Spleen (tissue), 11 donors: ENCODE measurements at regions not wholly inside any gene's neighbourhood (a gene's known extent, or its start where the extent isn't known, plus 50 kb on each side); places are given as distances from the start of the nearest gene placed in this dataset.

Experiments used
- DNase-seq: peaks from one replicate; pipeline ENCODE4 v3.0.0-alpha.2; 2020
- H3K27ac ChIP-seq, 8 donors: fragments of 200-600 bp; sonication (generic) in 7 of 8; 1 replicate in 4 of 8; 2 replicates in 4 of 8; pipeline versions ENCODE4 v1.5.0 to v1.8.0; 2016 to 2021; ENCODE audit warnings: inconsistent platforms in 4 of 8, mild to moderate bottlenecking in 4 of 8, moderate library complexity in 1 of 8
- H3K27me3 ChIP-seq, 7 donors: fragments of 200-600 bp; sonication (generic) in 6 of 7; replicated peaks in 1 of 7; 1 replicate in 4 of 7; 2 replicates in 3 of 7; pipeline versions ENCODE4 v1.5.0 to v1.8.0; 2016 to 2021; ENCODE audit warnings: inconsistent platforms in 3 of 7, mild to moderate bottlenecking in 1 of 7
- H3K36me3 ChIP-seq, 6 donors: fragments of 200-600 bp; sonication (generic) in 5 of 6; 1 replicate in 4 of 6; 2 replicates in 2 of 6; pipeline versions ENCODE4 v1.5.0 to v1.8.0; 2016 to 2021; ENCODE audit warnings: inconsistent platforms in 2 of 6
- H3K4me1 ChIP-seq, 6 donors: fragments of 200-600 bp; sonication (generic) in 5 of 6; 1 replicate in 3 of 6; 2 replicates in 3 of 6; pipeline versions ENCODE4 v1.5.0 to v1.8.0; 2016 to 2021; ENCODE audit warnings: inconsistent platforms in 3 of 6
- H3K4me3 ChIP-seq, 8 donors: fragments of 200-600 bp; sonication (generic) in 7 of 8; 1 replicate in 4 of 8; 2 replicates in 4 of 8; pipeline versions ENCODE4 v1.5.0 to v1.8.0; 2016 to 2021; ENCODE audit warnings: inconsistent platforms in 4 of 8, mild to moderate bottlenecking in 4 of 8, moderate library complexity in 2 of 8
- H3K9me3 ChIP-seq, 8 donors: fragments of 200-600 bp; sonication (generic) in 7 of 8; 1 replicate in 4 of 8; 2 replicates in 4 of 8; pipeline versions ENCODE4 v1.5.0 to v1.8.0; 2016 to 2021; ENCODE audit warnings: inconsistent platforms in 4 of 8
- CTCF ChIP-seq, 11 experiments: fragments of 200-600 bp in 7 of 11; fragments of 450-650 bp in 4 of 11; sonication (generic) in 4 of 11; IDR thresholded peaks in 8 of 11; conservative IDR thresholded peaks in 3 of 11; 1 replicate in 7 of 11; 2 replicates in 4 of 11; pipeline versions ENCODE4 v1.4.0 to v1.8.0; 2016 to 2021; ENCODE audit warnings: antibody characterized with exemption in 11 of 11, inconsistent platforms in 4 of 11, mild to moderate bottlenecking in 1 of 11
- POLR2A ChIP-seq, 3 donors: fragments of 450-650 bp; IDR thresholded peaks; one replicate each; pipeline ENCODE4 v1.5.1; 2017; ENCODE audit warnings: antibody characterized with exemption in 3 of 3, mild to moderate bottlenecking in 1 of 3
- POLR2AphosphoS5 ChIP-seq, 3 donors: sonication (generic); formaldehyde crosslinking; IDR thresholded peaks; one replicate each; pipeline ENCODE4 v1.5.1; 2017; ENCODE audit warnings: antibody characterized with exemption in 3 of 3
- WGBS, 5 donors: extraction: QIAGEN DNeasy Blood & Tissue Kit in 3 of 5; methylation state at CpG; one replicate each; pipeline versions ENCODE4 v1.1.5 to v1.1.7; 2013 to 2018; 5-methylcytosine and 5-hydroxymethylcytosine counted together
- intact Hi-C: fragments of 100-400 bp; cut with DNase I; formaldehyde crosslinking; loops from one replicate; pipeline ENCODE4 v1.15.0; 2023; ENCODE audit warnings: low total_unique reads
- donor health status: healthy with polysubstance abuse.
- donor health status: DM: no; HTN: no; CAD: no; lungs with moderate emphysema.
- donor health status: DM: no; HTN: no; CAD: no.
- donor health status: Bipolar disorder and iron deficiency.
- donor health status: healthy.
- donor health status: DM: no; HTN: no; CAD: no.
- donor health status: DM: yes; HTN: yes; CAD: no.

- no peak for TF ChIP-seq CTCF (IDR thresholded peaks at IDR 0.05 in 8 of 11, conservative IDR thresholded peaks at IDR 0.05 in 3 of 11)
- TF ChIP-seq POLR2AphosphoS5 (IDR thresholded peaks at IDR 0.05) = no peak
- no peak for TF ChIP-seq POLR2A (IDR thresholded peaks at IDR 0.05)
- Histone ChIP-seq H3K27me3 (no peaks in the 10 kb centered on the region), H3K4me3 (no peak overlapping the region), H3K36me3 (no peaks in the 10 kb centered on the region), H3K27ac (no peak overlapping the region), H3K4me1 (no peaks in the 10 kb centered on the region), H3K9me3 (no peaks in the 10 kb centered on the region)
- no peak for DNase-seq
- intact Hi-C loops = no loop called here
- 57 to 82% (median 65%) methylated on average over 3 of the region's 3 CpGs for WGBS, 5 donors
Measured at GRCh38 chr3:168881804-168882203, 781.7 kb downstream of the MECOM start.

DNA sequence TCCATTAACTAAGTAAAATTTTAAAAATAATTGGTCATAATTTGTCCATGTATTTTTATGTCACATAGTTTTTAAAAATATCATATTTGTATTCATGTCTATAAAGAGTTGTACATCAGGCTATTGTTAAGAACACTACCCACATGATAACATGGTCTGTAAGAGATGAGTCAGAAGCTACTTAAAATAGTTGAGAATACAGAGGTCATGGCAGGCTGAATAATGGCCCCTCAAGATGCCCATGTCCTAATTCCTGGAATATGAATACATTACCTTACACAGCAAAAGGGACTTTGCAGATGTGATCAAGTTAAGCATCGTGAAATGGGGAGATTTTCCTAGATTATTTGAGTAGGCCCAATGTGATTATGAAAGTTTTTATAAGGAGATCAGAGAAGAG lies 782.9 kb upstream of the GOLIM4 start:
- Histone ChIP-seq H3K9me3 (no peaks in the 10 kb centered on the region), H3K4me1 (no peaks in the 10 kb centered on the region), H3K36me3 (no peaks in the 10 kb centered on the region), H3K27me3 (no peaks in the 10 kb centered on the region), H3K27ac (no peak overlapping the region), H3K4me3 (no peak overlapping the region)
- WGBS, 5 donors = 75 to 94% (median 88%) methylated on average over 1 of the region's 1 CpG
- TF ChIP-seq POLR2AphosphoS5 (IDR thresholded peaks at IDR 0.05) = no peak
- TF ChIP-seq POLR2A (IDR thresholded peaks at IDR 0.05) = no peak
- TF ChIP-seq CTCF (IDR thresholded peaks at IDR 0.05 in 8 of 11, conservative IDR thresholded peaks at IDR 0.05 in 3 of 11) = no peak
- intact Hi-C loops = no loop called here
- no peak for DNase-seq

DNA sequence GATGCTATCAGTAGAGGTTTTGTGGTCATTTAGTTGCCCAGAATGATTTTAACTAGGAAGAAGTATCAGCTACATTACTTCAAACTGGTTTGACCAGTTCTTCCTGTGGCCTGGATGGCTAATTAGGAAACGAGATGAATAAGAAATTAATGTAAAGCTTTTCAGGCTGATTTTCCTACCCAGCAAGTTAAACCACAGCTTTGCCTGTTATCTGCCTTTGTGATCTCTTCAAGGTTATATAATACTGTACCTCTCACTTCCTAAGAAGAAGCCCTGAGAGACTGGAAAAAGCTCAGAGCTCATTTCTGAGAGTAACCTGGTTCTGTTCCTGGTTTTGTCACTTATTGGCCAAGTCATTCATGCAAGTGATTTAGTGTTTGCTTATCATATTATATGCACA lies 782.2 kb upstream of the GOLIM4 start:
- Histone ChIP-seq H3K27me3 (no peaks in the 10 kb centered on the region), H3K4me3 (no peak overlapping the region), H3K9me3 (no peaks in the 10 kb centered on the region), H3K27ac (no peak overlapping the region), H3K4me1 (no peaks in the 10 kb centered on the region), H3K36me3 (no peaks in the 10 kb centered on the region)
- no peak for TF ChIP-seq POLR2A (IDR thresholded peaks at IDR 0.05)
- TF ChIP-seq CTCF (IDR thresholded peaks at IDR 0.05 in 8 of 11, conservative IDR thresholded peaks at IDR 0.05 in 3 of 11) = no peak
- no peak for TF ChIP-seq POLR2AphosphoS5 (IDR thresholded peaks at IDR 0.05)
- DNase-seq = no peak
- WGBS, 5 donors = 42 to 62% (median 48%) methylated on average over 1 of the region's 1 CpG
- intact Hi-C loops = no loop called here

- intact Hi-C loops = no loop called here
- Histone ChIP-seq H3K9me3 (no peaks in the 10 kb centered on the region), H3K27ac (no peak overlapping the region), H3K4me1 (no peaks in the 10 kb centered on the region), H3K4me3 (no peak overlapping the region), H3K27me3 (no peaks in the 10 kb centered on the region), H3K36me3 (no peaks in the 10 kb centered on the region)
- DNase-seq = no peak
- no peak for TF ChIP-seq POLR2AphosphoS5 (IDR thresholded peaks at IDR 0.05)
- no peak for TF ChIP-seq POLR2A (IDR thresholded peaks at IDR 0.05)
- no peak for TF ChIP-seq CTCF (IDR thresholded peaks at IDR 0.05 in 8 of 11, conservative IDR thresholded peaks at IDR 0.05 in 3 of 11)
- 19 to 29% (median 25%) methylated on average over 4 of the region's 4 CpGs for WGBS, 5 donors
Measured at GRCh38 chr3:168876346-168877035, 780.8 kb upstream of the GOLIM4 start.
